IgD-negative memory B cell (primary cell): ENCODE measurements at regions not wholly inside any gene's neighbourhood (a gene's known extent, or its start where the extent isn't known, plus 50 kb on each side); places are given as distances from the start of the nearest gene placed in this dataset.
"Not testable (repeated sequence)": the region's sequence is repeated elsewhere in the genome, so short reads cannot be mapped to it uniquely, and the experiment has no call there.

ENCODE experiments used
- H3K27ac Mint-ChIP-seq, 3 donors: one replicate each; pipeline ENCODE4 v1.8.0; 2020 to 2022; ENCODE audit warnings: mild to moderate bottlenecking in 3 of 3, mixed read lengths in 3 of 3, moderate library complexity in 1 of 3
- H3K27me3 Mint-ChIP-seq: one replicate; pipeline ENCODE4 v1.8.0; 2021; ENCODE audit warnings: mixed read lengths
- H3K36me3 Mint-ChIP-seq: one replicate; pipeline ENCODE4 v1.8.0; 2020; ENCODE audit warnings: mild to moderate bottlenecking, mixed read lengths
- H3K4me1 Mint-ChIP-seq, 3 donors: one replicate each; pipeline ENCODE4 v1.8.0; 2020 to 2022; ENCODE audit warnings: mixed read lengths in 3 of 3, mild to moderate bottlenecking in 1 of 3
- H3K4me3 Mint-ChIP-seq, 4 donors: one replicate each; pipeline ENCODE4 v1.8.0; 2020 to 2022; ENCODE audit warnings: mild to moderate bottlenecking in 4 of 4, mixed read lengths in 4 of 4, moderate library complexity in 3 of 4
- H3K9me3 Mint-ChIP-seq, 3 donors: one replicate each; pipeline ENCODE4 v1.8.0; 2020 to 2021; ENCODE audit warnings: mixed read lengths in 3 of 3, mild to moderate bottlenecking in 1 of 3

DNA sequence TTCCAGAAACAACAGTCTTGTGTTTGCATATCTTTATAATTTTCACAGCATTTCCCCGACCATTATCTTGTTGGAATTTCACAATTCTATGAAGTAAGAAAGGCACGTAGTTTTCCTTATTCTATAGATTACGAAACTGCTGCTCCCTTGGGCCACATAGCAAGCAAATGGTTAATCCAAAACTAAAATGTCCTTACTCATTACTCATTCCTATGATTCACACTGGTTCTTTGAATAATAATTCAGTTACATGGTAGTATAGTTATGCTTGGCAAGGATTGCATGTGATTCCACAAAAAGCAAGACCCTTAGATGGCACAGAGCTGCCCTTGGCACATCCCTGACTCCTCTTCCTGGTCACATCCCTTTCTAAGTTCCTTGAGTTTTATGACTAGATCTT is 51.2 kb downstream of the OR13H1 start:
- H3K4me3 Mint-ChIP-seq = no peak overlapping the region
- peaks cover 0 to 2% (median 1%) of the 10 kb centered on the region in 3 donors for H3K9me3 Mint-ChIP-seq
- H3K4me1 Mint-ChIP-seq = no peaks in the 10 kb centered on the region
- H3K27me3 Mint-ChIP-seq = peaks cover 1% of the 10 kb centered on the region
- H3K27ac Mint-ChIP-seq = no peak overlapping the region
- no peaks in the 10 kb centered on the region for H3K36me3 Mint-ChIP-seq

- Mint-ChIP-seq H3K9me3 (no peaks in the 10 kb centered on the region), H3K36me3 (no peaks in the 10 kb centered on the region), H3K27me3 (peaks cover 1% of the 10 kb centered on the region), H3K4me1 (no peaks in the 10 kb centered on the region), H3K4me3 (no peak overlapping the region), H3K27ac (no peak overlapping the region)
Observed at GRCh38 chrX:131607792-131608369, 64.0 kb downstream of the OR13H1 start.

GRCh38 chrX:131609480-131609879 is 65.6 kb downstream of the OR13H1 start:
- H3K36me3 Mint-ChIP-seq = no peaks in the 10 kb centered on the region
- H3K4me1 Mint-ChIP-seq = no peaks in the 10 kb centered on the region
- H3K9me3 Mint-ChIP-seq = no peaks in the 10 kb centered on the region
- H3K27ac Mint-ChIP-seq = no peak overlapping the region
- H3K27me3 Mint-ChIP-seq = peaks cover 5% of the 10 kb centered on the region
- no peak overlapping the region for H3K4me3 Mint-ChIP-seq

- Mint-ChIP-seq H3K4me3 (no peak overlapping the region), H3K4me1 (no peaks in the 10 kb centered on the region), H3K9me3 (no peaks in the 10 kb centered on the region), H3K36me3 (no peaks in the 10 kb centered on the region), H3K27ac (no peak overlapping the region), H3K27me3 (peaks cover 11% of the 10 kb centered on the region)
Observed at GRCh38 chrX:131613260-131613659, 69.4 kb downstream of the OR13H1 start.

- Mint-ChIP-seq H3K36me3 (no peaks in the 10 kb centered on the region), H3K4me3 (no peak overlapping the region), H3K9me3 (no peaks in the 10 kb centered on the region), H3K4me1 (no peaks in the 10 kb centered on the region), H3K27me3 (peaks cover 10% of the 10 kb centered on the region), H3K27ac (no peak overlapping the region)
Observed at GRCh38 chrX:131614241-131614640, 70.4 kb downstream of the OR13H1 start.

DNA sequence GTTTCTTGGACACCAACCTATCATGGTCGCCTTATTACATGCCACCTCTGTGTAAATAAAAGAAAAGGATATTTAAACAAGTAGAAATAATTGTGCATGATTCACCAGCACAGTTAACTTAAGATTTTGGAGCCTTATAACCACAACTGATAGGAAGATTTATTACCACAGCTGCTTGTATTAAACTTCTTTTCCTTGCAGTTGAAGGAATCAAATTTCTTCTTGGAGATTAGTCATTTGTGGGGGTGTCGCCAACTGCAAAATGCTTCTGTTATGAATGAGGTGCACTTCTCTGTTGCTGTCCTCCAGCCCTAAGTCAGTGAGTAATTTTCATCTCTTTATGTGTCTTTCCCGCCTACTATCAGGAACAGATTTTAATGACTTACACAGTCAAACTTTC is 73.3 kb downstream of the OR13H1 start:
- Mint-ChIP-seq H3K36me3 (no peaks in the 10 kb centered on the region), H3K27me3 (peaks cover 10% of the 10 kb centered on the region), H3K27ac (no peak overlapping the region), H3K4me1 (no peaks in the 10 kb centered on the region), H3K9me3 (no peaks in the 10 kb centered on the region), H3K4me3 (no peak overlapping the region)

- Mint-ChIP-seq H3K27me3 (peaks cover 3% of the 10 kb centered on the region), H3K27ac (no peak overlapping the region), H3K9me3 (no peaks in the 10 kb centered on the region), H3K4me1 (no peaks in the 10 kb centered on the region), H3K4me3 (no peak overlapping the region), H3K36me3 (no peaks in the 10 kb centered on the region)
Observed at GRCh38 chrX:131621650-131622049, 77.8 kb downstream of the OR13H1 start.

- no peaks in the 10 kb centered on the region for H3K36me3 Mint-ChIP-seq
- peaks cover 10% of the 10 kb centered on the region for H3K27me3 Mint-ChIP-seq
- H3K27ac Mint-ChIP-seq = no peak overlapping the region
- H3K4me3 Mint-ChIP-seq = no peak overlapping the region
- H3K4me1 Mint-ChIP-seq = no peaks in the 10 kb centered on the region
- no peaks in the 10 kb centered on the region for H3K9me3 Mint-ChIP-seq
Observed at GRCh38 chrX:131626681-131627296, 82.9 kb downstream of the OR13H1 start.

DNA sequence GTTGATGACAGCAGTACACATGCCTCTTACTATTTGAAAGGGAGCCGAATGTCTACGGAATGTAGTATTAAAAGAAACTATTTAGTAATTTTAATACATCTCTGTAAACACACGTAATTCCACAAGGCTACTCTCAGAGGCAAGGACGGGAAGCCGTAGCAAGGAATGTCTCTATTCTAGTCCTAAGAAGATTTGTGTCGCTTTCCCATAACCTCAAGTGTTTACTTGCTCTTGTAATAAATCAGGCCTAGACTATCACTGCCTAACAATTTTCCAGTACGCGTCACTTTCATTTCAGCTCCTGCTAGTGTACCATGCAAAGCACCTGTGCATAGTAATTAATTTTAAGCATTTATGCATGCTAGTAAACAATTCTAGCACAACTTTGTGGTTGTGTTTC is 86.7 kb downstream of the OR13H1 start:
- H3K27me3 Mint-ChIP-seq = peaks cover 7% of the 10 kb centered on the region
- no peak overlapping the region for H3K27ac Mint-ChIP-seq
- H3K4me3 Mint-ChIP-seq = no peak overlapping the region
- no peaks in the 10 kb centered on the region for H3K4me1 Mint-ChIP-seq
- no peaks in the 10 kb centered on the region for H3K36me3 Mint-ChIP-seq
- H3K9me3 Mint-ChIP-seq = no peaks in the 10 kb centered on the region

GRCh38 chrX:131633285-131633917 is 89.5 kb downstream of the OR13H1 start:
- no peaks in the 10 kb centered on the region for H3K9me3 Mint-ChIP-seq
- H3K4me3 Mint-ChIP-seq = no peak overlapping the region
- H3K27me3 Mint-ChIP-seq = peaks cover 1% of the 10 kb centered on the region
- H3K36me3 Mint-ChIP-seq = no peaks in the 10 kb centered on the region
- no peak overlapping the region for H3K27ac Mint-ChIP-seq
- H3K4me1 Mint-ChIP-seq = no peaks in the 10 kb centered on the region

GRCh38 chrX:131634900-131635299 is 91.0 kb downstream of the OR13H1 start:
- no peaks in the 10 kb centered on the region for H3K36me3 Mint-ChIP-seq
- H3K27me3 Mint-ChIP-seq = peaks cover 6% of the 10 kb centered on the region
- no peaks in the 10 kb centered on the region for H3K4me1 Mint-ChIP-seq
- H3K4me3 Mint-ChIP-seq = no peak overlapping the region
- H3K27ac Mint-ChIP-seq = no peak overlapping the region
- H3K9me3 Mint-ChIP-seq = no peaks in the 10 kb centered on the region

DNA sequence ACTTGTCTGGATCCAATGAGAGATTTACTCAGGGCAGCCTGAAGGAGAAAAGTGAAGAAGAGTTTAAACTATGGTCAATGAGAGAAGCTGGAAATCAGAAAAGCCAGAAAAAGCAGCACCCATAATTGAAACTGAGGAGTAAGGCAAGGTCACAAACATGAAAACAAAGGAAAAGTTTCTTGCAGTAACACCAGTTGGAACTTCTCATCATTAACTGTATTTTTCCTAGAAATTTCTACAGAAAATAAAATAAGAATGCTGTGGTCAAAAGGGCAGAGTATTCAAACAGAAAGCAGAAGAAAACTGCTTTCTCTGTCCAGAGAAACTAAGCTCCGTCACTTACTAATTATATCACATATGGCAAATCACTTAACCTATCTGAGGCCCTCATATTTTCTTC is 102.2 kb downstream of the OR13H1 start:
- peaks cover 0 to 2% (median 0%) of the 10 kb centered on the region in 3 donors for H3K4me1 Mint-ChIP-seq
- H3K36me3 Mint-ChIP-seq = no peaks in the 10 kb centered on the region
- no peak overlapping the region for H3K27ac Mint-ChIP-seq
- peaks cover 4% of the 10 kb centered on the region for H3K27me3 Mint-ChIP-seq
- H3K4me3 Mint-ChIP-seq = no peak overlapping the region
- peaks cover 0 to 1% (median 0%) of the 10 kb centered on the region in 3 donors for H3K9me3 Mint-ChIP-seq

DNA sequence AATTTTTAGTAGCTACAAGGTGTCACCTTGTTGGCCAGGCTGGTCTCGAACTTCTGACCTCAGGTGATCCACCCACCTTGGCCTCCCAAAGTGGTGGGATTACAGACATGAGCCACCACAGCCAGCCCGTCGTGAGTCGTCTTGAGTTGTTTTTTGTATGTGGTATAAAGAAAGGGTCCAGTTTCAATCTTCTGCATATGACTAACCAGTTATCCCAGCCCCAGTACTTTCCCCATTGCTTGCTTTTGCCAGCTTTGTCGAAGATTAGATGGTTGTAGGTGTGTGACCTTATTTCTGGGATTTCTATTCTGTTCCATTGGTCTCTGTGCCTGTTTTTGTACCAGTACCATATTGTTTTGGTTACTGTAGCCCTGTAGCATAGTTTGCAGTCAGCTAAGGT is 105.9 kb downstream of the OR13H1 start:
- Mint-ChIP-seq H3K27me3 (peaks cover 6% of the 10 kb centered on the region), H3K36me3 (no peaks in the 10 kb centered on the region), H3K9me3 (no peaks in the 10 kb centered on the region), H3K4me1 (peaks cover 0 to 2% (median 0%) of the 10 kb centered on the region in 3 donors), H3K27ac (no peak overlapping the region), H3K4me3 (no peak overlapping the region)

- H3K27me3 Mint-ChIP-seq = peaks cover 8% of the 10 kb centered on the region
- H3K9me3 Mint-ChIP-seq = no peaks in the 10 kb centered on the region
- H3K27ac Mint-ChIP-seq = no peak overlapping the region
- H3K36me3 Mint-ChIP-seq = no peaks in the 10 kb centered on the region
- no peak overlapping the region for H3K4me3 Mint-ChIP-seq
- H3K4me1 Mint-ChIP-seq = peaks cover 0 to 2% (median 0%) of the 10 kb centered on the region in 3 donors
Observed at GRCh38 chrX:131650637-131651410, 107.0 kb downstream of the OR13H1 start.

GRCh38 chrX:131663726-131664125 is 119.9 kb downstream of the OR13H1 start:
- not testable (repeated sequence) for H3K27ac Mint-ChIP-seq

More at GRCh38 chrX:131663726-131664125, 119.9 kb downstream of the OR13H1 start:
- not testable (repeated sequence) for H3K4me1 Mint-ChIP-seq, H3K9me3 Mint-ChIP-seq, H3K36me3 Mint-ChIP-seq, H3K4me3 Mint-ChIP-seq
- H3K27me3 Mint-ChIP-seq = peaks cover 11% of the 10 kb centered on the region
